ENCODE measurements at regions not wholly inside any gene's neighbourhood (a gene's known extent, or its start where the extent isn't known, plus 50 kb on each side); places are given as distances from the start of the nearest gene placed in this dataset.

DNA sequence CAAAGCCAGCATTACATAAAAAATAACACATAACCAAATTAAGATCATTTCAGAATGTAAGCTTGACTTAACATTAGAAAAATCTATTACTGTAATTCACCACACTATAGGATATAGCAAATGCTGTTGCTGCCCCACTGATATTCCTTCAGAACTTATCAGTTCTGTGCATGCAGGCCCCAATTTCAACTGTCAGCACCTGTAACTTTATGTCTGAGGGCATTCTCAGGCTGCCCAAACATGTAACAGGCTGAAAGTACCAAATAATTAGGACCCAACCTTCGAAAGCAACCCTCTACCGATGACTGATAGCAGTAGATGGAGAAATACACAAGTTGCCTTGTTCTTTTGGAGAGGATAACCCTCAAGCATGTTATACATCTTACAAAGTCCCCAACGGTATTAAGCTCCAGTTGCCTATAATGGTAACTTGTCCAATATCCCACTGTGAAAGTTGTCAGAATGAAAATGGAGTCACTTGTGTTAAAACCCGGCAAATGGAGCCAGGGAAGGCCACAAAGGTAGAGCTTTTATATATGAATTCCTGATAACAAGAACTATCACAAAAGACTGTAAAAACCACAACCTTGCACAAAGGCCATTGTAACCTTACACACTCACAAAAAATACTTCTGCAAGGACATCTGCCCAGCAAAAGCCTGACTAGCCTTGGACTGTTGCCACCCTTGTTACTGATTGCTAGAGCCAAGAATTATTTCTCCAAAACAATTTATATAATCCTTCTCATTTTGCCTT, 66.9 kb upstream of the ZNF746 start:
- TF ChIP-seq EGR1 (IDR thresholded peaks at IDR 0.05) (no peak), TCF12 (IDR thresholded peaks at IDR 0.05; ENCODE audit: low read depth) (no peak), NFIC (IDR thresholded peaks at IDR 0.05) (no peak), ZBTB7A (IDR thresholded peaks at IDR 0.05; ENCODE audit: low read depth) (no peak), FOXM1 (IDR thresholded peaks at IDR 0.05; ENCODE audit: borderline replicate concordance, low read depth) (no peak), CREB1 (IDR thresholded peaks at IDR 0.05; ENCODE audit: low read depth) (no peak), TEAD4 (IDR thresholded peaks at IDR 0.05) (no peak), EP300 (IDR thresholded peaks at IDR 0.05; ENCODE audit: borderline replicate concordance) (no peak), YY1 (IDR thresholded peaks at IDR 0.05; ENCODE audit: low read depth) (no peak), RAD21 (IDR thresholded peaks at IDR 0.05; ENCODE audit: low read depth) (no peak), CEBPB (IDR thresholded peaks at IDR 0.05) (no peak), TAF1 (IDR thresholded peaks at IDR 0.05; ENCODE audit: low read depth) (no peak)
- TF ChIP-seq, protein P1, sequence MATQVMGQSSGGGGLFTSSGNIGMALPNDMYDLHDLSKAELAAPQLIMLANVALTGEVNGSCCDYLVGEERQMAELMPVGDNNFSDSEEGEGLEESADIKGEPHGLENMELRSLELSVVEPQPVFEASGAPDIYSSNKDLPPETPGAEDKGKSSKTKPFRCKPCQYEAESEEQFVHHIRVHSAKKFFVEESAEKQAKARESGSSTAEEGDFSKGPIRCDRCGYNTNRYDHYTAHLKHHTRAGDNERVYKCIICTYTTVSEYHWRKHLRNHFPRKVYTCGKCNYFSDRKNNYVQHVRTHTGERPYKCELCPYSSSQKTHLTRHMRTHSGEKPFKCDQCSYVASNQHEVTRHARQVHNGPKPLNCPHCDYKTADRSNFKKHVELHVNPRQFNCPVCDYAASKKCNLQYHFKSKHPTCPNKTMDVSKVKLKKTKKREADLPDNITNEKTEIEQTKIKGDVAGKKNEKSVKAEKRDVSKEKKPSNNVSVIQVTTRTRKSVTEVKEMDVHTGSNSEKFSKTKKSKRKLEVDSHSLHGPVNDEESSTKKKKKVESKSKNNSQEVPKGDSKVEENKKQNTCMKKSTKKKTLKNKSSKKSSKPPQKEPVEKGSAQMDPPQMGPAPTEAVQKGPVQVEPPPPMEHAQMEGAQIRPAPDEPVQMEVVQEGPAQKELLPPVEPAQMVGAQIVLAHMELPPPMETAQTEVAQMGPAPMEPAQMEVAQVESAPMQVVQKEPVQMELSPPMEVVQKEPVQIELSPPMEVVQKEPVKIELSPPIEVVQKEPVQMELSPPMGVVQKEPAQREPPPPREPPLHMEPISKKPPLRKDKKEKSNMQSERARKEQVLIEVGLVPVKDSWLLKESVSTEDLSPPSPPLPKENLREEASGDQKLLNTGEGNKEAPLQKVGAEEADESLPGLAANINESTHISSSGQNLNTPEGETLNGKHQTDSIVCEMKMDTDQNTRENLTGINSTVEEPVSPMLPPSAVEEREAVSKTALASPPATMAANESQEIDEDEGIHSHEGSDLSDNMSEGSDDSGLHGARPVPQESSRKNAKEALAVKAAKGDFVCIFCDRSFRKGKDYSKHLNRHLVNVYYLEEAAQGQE (IDR thresholded peaks at IDR 0.05; ENCODE audit: low read depth): no peak
- TF ChIP-seq, protein P2, sequence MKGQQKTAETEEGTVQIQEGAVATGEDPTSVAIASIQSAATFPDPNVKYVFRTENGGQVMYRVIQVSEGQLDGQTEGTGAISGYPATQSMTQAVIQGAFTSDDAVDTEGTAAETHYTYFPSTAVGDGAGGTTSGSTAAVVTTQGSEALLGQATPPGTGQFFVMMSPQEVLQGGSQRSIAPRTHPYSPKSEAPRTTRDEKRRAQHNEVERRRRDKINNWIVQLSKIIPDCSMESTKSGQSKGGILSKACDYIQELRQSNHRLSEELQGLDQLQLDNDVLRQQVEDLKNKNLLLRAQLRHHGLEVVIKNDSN (IDR thresholded peaks at IDR 0.05): no peak
- TF ChIP-seq, protein P3, sequence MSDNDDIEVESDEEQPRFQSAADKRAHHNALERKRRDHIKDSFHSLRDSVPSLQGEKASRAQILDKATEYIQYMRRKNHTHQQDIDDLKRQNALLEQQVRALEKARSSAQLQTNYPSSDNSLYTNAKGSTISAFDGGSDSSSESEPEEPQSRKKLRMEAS (IDR thresholded peaks at IDR 0.05): no peak

DNA sequence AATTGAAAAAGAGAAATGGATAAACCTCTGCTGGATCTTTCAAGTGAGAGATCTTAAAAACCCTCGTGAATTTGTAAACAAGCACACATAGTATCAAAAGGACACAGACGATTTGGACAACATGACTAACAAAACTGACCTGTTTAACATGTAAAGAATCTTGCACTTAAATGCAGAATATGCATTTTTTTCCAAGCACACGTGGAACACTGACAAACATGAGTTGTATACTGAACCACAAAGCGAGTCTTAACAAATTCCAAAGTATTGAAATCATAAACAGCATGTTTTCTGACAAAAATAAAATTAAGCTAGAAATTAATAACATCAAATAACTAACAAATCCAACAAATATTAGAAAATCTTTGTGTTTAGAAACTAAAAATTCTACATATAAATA, 65.0 kb upstream of the ZNF746 start:
- no peak for TF ChIP-seq TEAD4 (IDR thresholded peaks at IDR 0.05)
- TF ChIP-seq, protein P1 (IDR thresholded peaks at IDR 0.05; ENCODE audit: low read depth): no peak
- no peak for TF ChIP-seq FOXM1 (IDR thresholded peaks at IDR 0.05; ENCODE audit: borderline replicate concordance, low read depth)
- TF ChIP-seq, protein P2 (IDR thresholded peaks at IDR 0.05): no peak
- no peak for TF ChIP-seq CREB1 (IDR thresholded peaks at IDR 0.05; ENCODE audit: low read depth)
- no peak for TF ChIP-seq TCF12 (IDR thresholded peaks at IDR 0.05; ENCODE audit: low read depth)
- TF ChIP-seq NFIC (IDR thresholded peaks at IDR 0.05): no peak

DNA sequence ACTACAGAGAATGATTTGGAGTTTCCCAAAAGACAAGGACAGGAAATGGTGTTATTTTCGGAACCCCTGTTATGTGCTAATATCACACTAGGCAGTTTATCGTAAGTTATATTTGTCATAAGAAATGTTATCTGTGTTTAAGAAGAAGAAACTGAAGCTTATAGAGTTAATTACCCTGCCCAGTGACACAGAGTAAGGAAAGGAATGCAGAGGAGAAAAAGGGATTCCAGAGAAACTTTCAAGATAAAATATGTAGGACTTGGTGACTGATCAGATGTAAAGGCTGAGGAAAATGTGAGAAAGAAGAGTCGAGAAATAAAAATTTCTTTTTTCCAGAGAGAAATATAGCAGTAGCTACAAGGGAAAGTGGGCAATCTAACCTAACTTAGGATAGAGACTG, 63.5 kb upstream of the ZNF746 start:
- TF ChIP-seq CREB1 (IDR thresholded peaks at IDR 0.05; ENCODE audit: low read depth): no peak
- TF ChIP-seq TAF1 (IDR thresholded peaks at IDR 0.05; ENCODE audit: low read depth): no peak
- TF ChIP-seq CEBPB (IDR thresholded peaks at IDR 0.05): no peak
- TF ChIP-seq NFIC (IDR thresholded peaks at IDR 0.05): no peak
- TF ChIP-seq RAD21 (IDR thresholded peaks at IDR 0.05; ENCODE audit: low read depth): no peak
- no peak for TF ChIP-seq TCF12 (IDR thresholded peaks at IDR 0.05; ENCODE audit: low read depth)
- no peak for TF ChIP-seq EGR1 (IDR thresholded peaks at IDR 0.05)
- TF ChIP-seq ZBTB7A (IDR thresholded peaks at IDR 0.05; ENCODE audit: low read depth): no peak
- no peak for TF ChIP-seq EP300 (IDR thresholded peaks at IDR 0.05; ENCODE audit: borderline replicate concordance)
- no peak for TF ChIP-seq TEAD4 (IDR thresholded peaks at IDR 0.05)
- TF ChIP-seq, protein P3 (IDR thresholded peaks at IDR 0.05): no peak
- TF ChIP-seq YY1 (IDR thresholded peaks at IDR 0.05; ENCODE audit: low read depth): no peak
- TF ChIP-seq, protein P1 (IDR thresholded peaks at IDR 0.05; ENCODE audit: low read depth): no peak
- no peak for TF ChIP-seq FOXM1 (IDR thresholded peaks at IDR 0.05; ENCODE audit: borderline replicate concordance, low read depth)
- TF ChIP-seq, protein P2 (IDR thresholded peaks at IDR 0.05): no peak

DNA sequence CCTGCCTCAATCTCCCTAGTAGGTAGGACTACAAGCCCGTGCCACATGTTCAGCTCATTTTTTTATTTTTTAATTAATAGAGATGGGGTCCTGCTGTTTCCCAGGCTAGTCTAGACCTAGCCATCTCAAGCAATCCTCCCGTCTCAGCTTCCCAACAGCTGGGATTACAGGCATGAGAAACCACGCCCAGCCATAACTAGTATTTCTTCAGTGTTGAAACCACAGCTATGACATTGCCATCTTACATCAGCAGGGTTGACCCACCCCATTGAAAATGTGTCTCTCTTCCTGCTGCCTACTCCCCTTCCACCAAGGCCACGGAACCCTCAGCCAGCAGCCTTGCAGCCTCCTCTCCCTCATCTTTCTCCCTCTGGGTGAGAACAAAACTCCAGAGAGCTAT, 62.1 kb upstream of the ZNF746 start:
- TF ChIP-seq, protein P1 (IDR thresholded peaks at IDR 0.05; ENCODE audit: low read depth): no peak
- TF ChIP-seq CEBPB (IDR thresholded peaks at IDR 0.05): no peak

All from Ishikawa (cell line).